ENCODE measurements at regions not wholly inside any gene's neighbourhood (a gene's known extent, or its start where the extent isn't known, plus 50 kb on each side); places are given as distances from the start of the nearest gene placed in this dataset.

GRCh38 chr2:121017396-121017795, 267.6 kb downstream of the TFCP2L1 start:
- TF ChIP-seq EZH2 (IDR thresholded peaks at IDR 0.05; ENCODE audit: low read depth), result no peak
- no peak for TF ChIP-seq CTCF (conservative IDR thresholded peaks at IDR 0.05)
